Muscle layer of duodenum (tissue), 2 donors: ENCODE measurements at regions not wholly inside any gene's neighbourhood (a gene's known extent, or its start where the extent isn't known, plus 50 kb on each side); places are given as distances from the start of the nearest gene placed in this dataset.

Source experiments
- H3K27ac ChIP-seq: one replicate; pipeline ENCODE4 v1.7.0; 2013; ENCODE audit warnings: mild to moderate bottlenecking, low read length
- H3K27me3 ChIP-seq: one replicate; pipeline ENCODE4 v1.7.0; 2013; ENCODE audit warnings: low read depth, mild to moderate bottlenecking, control low read depth, low read length
- H3K36me3 ChIP-seq, 2 donors: one replicate each; pipeline ENCODE4 v1.7.0; 2013; ENCODE audit warnings: low read length in 2 of 2, control low read depth in 1 of 2, mild to moderate bottlenecking in 1 of 2; ENCODE audit not compliant: insufficient read depth in 2 of 2, control insufficient read depth in 1 of 2
- H3K4me1 ChIP-seq, 2 donors: one replicate each; pipeline ENCODE4 v1.7.0; 2013; ENCODE audit warnings: low read length in 2 of 2, mild to moderate bottlenecking in 2 of 2, control low read depth in 1 of 2, moderate library complexity in 1 of 2; ENCODE audit not compliant: insufficient read depth in 2 of 2, control insufficient read depth in 1 of 2
- H3K4me3 ChIP-seq, 2 donors: one replicate each; pipeline ENCODE4 v1.7.0; 2013; ENCODE audit warnings: low read length in 2 of 2, low read depth in 1 of 2, mild to moderate bottlenecking in 1 of 2
- H3K9me3 ChIP-seq, 2 donors: one replicate each; pipeline ENCODE4 v1.7.0; 2013; ENCODE audit warnings: low read length in 2 of 2, control low read depth in 1 of 2, mild to moderate bottlenecking in 1 of 2; ENCODE audit not compliant: control insufficient read depth in 1 of 2
- donor health status: healthy.

GRCh38 chr13:110062777-110063442 is 244.0 kb downstream of the COL4A1 start:
- H3K27ac ChIP-seq = no peak overlapping the region
- H3K4me3 ChIP-seq = no peak overlapping the region
- no peaks in the 10 kb centered on the region for H3K27me3 ChIP-seq
- H3K9me3 ChIP-seq = no peaks in the 10 kb centered on the region
- no peaks in the 10 kb centered on the region for H3K4me1 ChIP-seq
- H3K36me3 ChIP-seq = no peaks in the 10 kb centered on the region

GRCh38 chr13:110062077-110062776 is 244.7 kb downstream of the COL4A1 start:
- Histone ChIP-seq H3K27me3 (no peaks in the 10 kb centered on the region), H3K36me3 (no peaks in the 10 kb centered on the region), H3K4me1 (no peaks in the 10 kb centered on the region), H3K27ac (no peak overlapping the region), H3K9me3 (no peaks in the 10 kb centered on the region), H3K4me3 (no peak overlapping the region)

- H3K4me1 ChIP-seq = no peaks in the 10 kb centered on the region
Observed at GRCh38 chr13:110061270-110061669, 245.7 kb downstream of the COL4A1 start.

DNA sequence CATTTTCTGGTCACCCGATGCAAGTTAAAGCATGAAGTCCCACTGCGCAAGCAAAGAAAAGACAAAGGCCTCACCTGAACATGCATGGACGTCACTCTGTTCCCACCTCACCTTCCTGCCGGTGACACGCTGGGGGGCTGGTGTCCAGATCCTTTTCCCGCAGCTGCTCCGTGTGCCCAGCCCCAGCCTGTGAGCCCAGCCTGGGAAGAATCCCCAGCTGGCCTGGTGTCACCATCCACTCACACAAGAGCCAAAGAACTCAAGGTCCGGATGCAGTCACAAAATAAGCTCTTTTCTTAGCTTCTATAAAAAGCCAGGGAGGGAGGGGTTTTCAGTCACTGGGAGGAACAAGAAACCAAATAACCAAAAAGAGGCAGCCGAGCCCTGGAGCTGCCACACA is 249.9 kb downstream of the COL4A1 start:
- no peaks in the 10 kb centered on the region for H3K9me3 ChIP-seq
- no peak overlapping the region for H3K27ac ChIP-seq
- H3K36me3 ChIP-seq = no peaks in the 10 kb centered on the region
- H3K27me3 ChIP-seq = no peaks in the 10 kb centered on the region
- H3K4me3 ChIP-seq = no peak overlapping the region
- no peaks in the 10 kb centered on the region for H3K4me1 ChIP-seq

More at GRCh38 chr13:110061270-110061669, 245.7 kb downstream of the COL4A1 start:
- Histone ChIP-seq H3K4me3 (no peak overlapping the region), H3K27ac (no peak overlapping the region), H3K27me3 (no peaks in the 10 kb centered on the region), H3K36me3 (no peaks in the 10 kb centered on the region), H3K9me3 (no peaks in the 10 kb centered on the region)

GRCh38 chr13:110056640-110057039 is 250.3 kb downstream of the COL4A1 start:
- Histone ChIP-seq H3K9me3 (no peaks in the 10 kb centered on the region), H3K27me3 (no peaks in the 10 kb centered on the region), H3K36me3 (no peaks in the 10 kb centered on the region), H3K27ac (no peak overlapping the region), H3K4me1 (no peaks in the 10 kb centered on the region), H3K4me3 (no peak overlapping the region)

DNA sequence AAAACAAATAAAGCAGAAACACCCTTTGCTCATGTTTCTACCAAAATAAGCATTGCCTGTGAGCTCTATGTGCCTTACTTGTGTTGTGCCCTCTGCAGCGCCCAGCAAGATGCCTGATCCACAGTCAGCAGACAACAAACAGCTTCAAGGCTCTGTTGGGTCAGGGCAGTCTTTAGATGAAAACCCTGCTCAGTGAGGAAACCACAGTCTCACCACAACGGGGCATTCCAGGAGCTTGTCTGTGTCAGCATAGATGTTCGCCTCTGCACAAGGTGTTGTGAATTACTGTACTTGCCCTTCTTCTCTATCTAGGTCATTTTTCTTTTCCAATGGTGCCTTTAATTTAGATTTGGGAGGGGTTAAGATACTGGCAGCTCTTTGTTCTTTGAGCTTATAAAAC is 251.9 kb downstream of the COL4A1 start:
- no peak overlapping the region for H3K4me3 ChIP-seq
- no peaks in the 10 kb centered on the region for H3K4me1 ChIP-seq
- no peaks in the 10 kb centered on the region for H3K36me3 ChIP-seq
- H3K27ac ChIP-seq = no peak overlapping the region
- H3K9me3 ChIP-seq = no peaks in the 10 kb centered on the region
- no peaks in the 10 kb centered on the region for H3K27me3 ChIP-seq

DNA sequence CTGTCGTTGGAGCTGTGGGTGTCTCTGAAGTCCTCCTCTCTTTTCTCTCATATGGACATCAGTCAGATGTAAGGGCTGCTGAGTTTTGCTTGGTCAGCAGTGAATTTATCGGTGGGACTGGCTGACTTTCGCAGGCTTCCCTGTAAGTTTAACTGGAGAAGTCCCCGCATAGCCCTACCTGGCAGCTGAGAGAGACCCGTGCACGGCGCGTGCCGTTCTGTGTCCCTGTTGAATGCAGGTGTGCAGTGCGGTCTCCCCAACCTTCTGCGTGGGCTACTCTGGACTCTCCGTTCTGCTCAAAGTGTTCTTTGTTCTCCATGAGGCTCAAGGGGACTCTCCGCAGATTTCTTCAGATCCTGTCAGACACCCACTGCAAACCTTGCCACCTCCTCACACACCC is 252.9 kb downstream of the COL4A1 start:
- Histone ChIP-seq H3K36me3 (no peaks in the 10 kb centered on the region), H3K27me3 (no peaks in the 10 kb centered on the region), H3K4me1 (no peaks in the 10 kb centered on the region), H3K9me3 (no peaks in the 10 kb centered on the region), H3K4me3 (no peak overlapping the region), H3K27ac (no peak overlapping the region)

DNA sequence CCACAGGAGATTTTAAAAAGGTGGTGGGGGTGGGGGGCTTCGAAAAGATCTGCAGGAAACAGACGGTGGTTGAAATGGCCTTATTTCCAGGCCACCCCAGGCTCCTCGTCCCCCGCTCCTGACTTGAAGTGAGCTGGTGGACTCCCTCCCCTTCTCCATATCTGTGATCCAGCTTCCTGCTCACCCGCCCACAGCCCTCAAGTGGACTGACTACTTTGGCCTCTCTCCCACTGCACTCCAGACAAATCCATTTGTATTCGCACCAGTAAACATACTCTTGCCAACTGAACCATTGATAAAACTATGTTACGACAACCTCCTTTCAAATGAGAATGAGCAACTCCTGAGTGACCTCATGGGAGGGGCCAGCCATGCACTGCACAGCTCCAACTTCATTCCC is 259.5 kb downstream of the COL4A1 start:
- no peak overlapping the region for H3K4me3 ChIP-seq
- no peaks in the 10 kb centered on the region for H3K9me3 ChIP-seq
- H3K27me3 ChIP-seq = no peaks in the 10 kb centered on the region
- H3K4me1 ChIP-seq = peaks cover 0 to 11% of the 10 kb centered on the region in 2 donors
- no peaks in the 10 kb centered on the region for H3K36me3 ChIP-seq
- H3K27ac ChIP-seq = no peak overlapping the region

GRCh38 chr13:110046811-110047210 is 260.1 kb downstream of the COL4A1 start:
- Histone ChIP-seq H3K36me3 (no peaks in the 10 kb centered on the region), H3K27me3 (no peaks in the 10 kb centered on the region), H3K27ac (no peak overlapping the region), H3K4me1 (peaks cover 0 to 11% of the 10 kb centered on the region in 2 donors), H3K9me3 (no peaks in the 10 kb centered on the region), H3K4me3 (no peak overlapping the region)

DNA sequence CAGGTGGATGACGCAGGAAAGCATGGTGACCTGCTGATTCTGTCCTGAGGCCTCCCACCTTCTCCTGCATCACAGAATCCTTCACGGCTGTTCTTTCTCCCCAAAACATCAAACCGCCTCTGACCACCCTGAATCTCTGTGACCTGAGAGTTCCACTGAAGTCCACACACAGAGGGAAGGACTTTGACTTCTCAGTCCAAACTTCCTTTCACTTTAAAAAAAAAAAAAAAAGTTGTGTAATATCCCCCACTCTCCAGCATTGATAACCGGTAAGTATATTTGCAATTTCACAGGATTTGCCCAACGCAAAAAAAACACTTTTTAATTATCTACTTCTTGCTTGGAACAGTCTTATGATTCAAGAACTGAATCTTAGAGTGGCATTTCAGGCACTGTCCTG is 259.5 kb upstream of the IRS2 start:
- Histone ChIP-seq H3K27me3 (no peaks in the 10 kb centered on the region), H3K36me3 (no peaks in the 10 kb centered on the region), H3K27ac (no peak overlapping the region), H3K9me3 (no peaks in the 10 kb centered on the region), H3K4me3 (no peak overlapping the region), H3K4me1 (peaks cover 0 to 11% of the 10 kb centered on the region in 2 donors)

DNA sequence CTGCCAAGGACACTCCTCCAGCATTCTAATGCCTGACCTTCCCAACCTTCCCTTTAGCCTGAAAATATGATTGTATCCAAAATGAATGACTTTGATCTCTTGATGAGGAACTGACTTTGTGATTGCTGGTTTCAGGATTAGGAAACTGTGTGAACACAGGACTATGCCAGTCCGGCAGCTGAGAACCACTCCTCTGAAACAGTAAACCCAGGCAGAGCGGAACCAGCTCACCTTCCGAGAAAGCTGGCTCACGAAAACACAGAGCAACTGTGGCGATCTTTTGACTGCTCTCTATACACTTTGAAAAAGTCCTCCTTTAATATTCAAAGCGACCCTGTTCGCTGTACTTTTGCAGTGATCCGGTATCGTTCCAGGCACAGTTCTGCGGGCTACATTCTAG is 258.8 kb upstream of the IRS2 start:
- Histone ChIP-seq H3K36me3 (no peaks in the 10 kb centered on the region), H3K9me3 (no peaks in the 10 kb centered on the region), H3K4me3 (no peak overlapping the region), H3K27me3 (no peaks in the 10 kb centered on the region), H3K4me1 (peaks cover 0 to 11% of the 10 kb centered on the region in 2 donors), H3K27ac (no peak overlapping the region)
